ENCODE measurements at regions not wholly inside any gene's neighbourhood (a gene's known extent, or its start where the extent isn't known, plus 50 kb on each side); places are given as distances from the start of the nearest gene placed in this dataset.

- Histone ChIP-seq H3K27me3 (ENCODE audit: control insufficient read depth, insufficient read depth, low read length) (no peaks in the 10 kb centered on the region), H3K36me3 (ENCODE audit: control insufficient read depth, insufficient read depth, low read length) (no peaks in the 10 kb centered on the region), H3K4me3 (ENCODE audit: low read depth, low read length) (no peak overlapping the region)
- no peak for TF ChIP-seq CTCF (IDR thresholded peaks at IDR 0.05; ENCODE audit: insufficient read depth, low read length, severe bottlenecking)
- no peak for DNase-seq (ENCODE audit: low read depth)
- peak; percentile 55 for FAIRE-seq
Measured at GRCh38 chr3:194267744-194268653, 83.1 kb downstream of the CPN2 start.

- H3K36me3 ChIP-seq (ENCODE audit: control insufficient read depth, insufficient read depth, low read length) = no peaks in the 10 kb centered on the region
- FAIRE-seq (no peak), DNase-seq (ENCODE audit: low read depth) (no peak)
- TF ChIP-seq CTCF (IDR thresholded peaks at IDR 0.05; ENCODE audit: insufficient read depth, low read length, severe bottlenecking) = no peak
- no peaks in the 10 kb centered on the region for H3K27me3 ChIP-seq (ENCODE audit: control insufficient read depth, insufficient read depth, low read length)
- H3K4me3 ChIP-seq (ENCODE audit: low read depth, low read length) = no peak overlapping the region
Measured at GRCh38 chr3:194268654-194269512, 82.2 kb downstream of the CPN2 start.

GRCh38 chr3:194269610-194270145 is 81.5 kb downstream of the CPN2 start:
- peak; percentile 43 for TF ChIP-seq CTCF (IDR thresholded peaks at IDR 0.05; ENCODE audit: insufficient read depth, low read length, severe bottlenecking)
- DNase-seq (ENCODE audit: low read depth) (no peak), FAIRE-seq (no peak)
- Histone ChIP-seq H3K4me3 (ENCODE audit: low read depth, low read length) (no peak overlapping the region), H3K27me3 (ENCODE audit: control insufficient read depth, insufficient read depth, low read length) (no peaks in the 10 kb centered on the region), H3K36me3 (ENCODE audit: control insufficient read depth, insufficient read depth, low read length) (no peaks in the 10 kb centered on the region)

- FAIRE-seq (no peak), DNase-seq (ENCODE audit: low read depth) (no peak)
- H3K4me3 ChIP-seq (ENCODE audit: low read depth, low read length) = no peak overlapping the region
- H3K27me3 ChIP-seq (ENCODE audit: control insufficient read depth, insufficient read depth, low read length) = no peaks in the 10 kb centered on the region
- no peaks in the 10 kb centered on the region for H3K36me3 ChIP-seq (ENCODE audit: control insufficient read depth, insufficient read depth, low read length)
- TF ChIP-seq CTCF (IDR thresholded peaks at IDR 0.05; ENCODE audit: insufficient read depth, low read length, severe bottlenecking) = no peak
Measured at GRCh38 chr3:194270627-194271459, 80.3 kb downstream of the CPN2 start.

GRCh38 chr3:194271460-194272035 is 79.6 kb downstream of the CPN2 start:
- FAIRE-seq (no peak), DNase-seq (ENCODE audit: low read depth) (no peak)
- no peaks in the 10 kb centered on the region for H3K36me3 ChIP-seq (ENCODE audit: control insufficient read depth, insufficient read depth, low read length)
- H3K4me3 ChIP-seq (ENCODE audit: low read depth, low read length) = no peak overlapping the region
- TF ChIP-seq CTCF (IDR thresholded peaks at IDR 0.05; ENCODE audit: insufficient read depth, low read length, severe bottlenecking) = no peak
- no peaks in the 10 kb centered on the region for H3K27me3 ChIP-seq (ENCODE audit: control insufficient read depth, insufficient read depth, low read length)

All from bronchial epithelial cell (primary cell).